GM12864 (cell line): ENCODE measurements at regions not wholly inside any gene's neighbourhood (a gene's known extent, or its start where the extent isn't known, plus 50 kb on each side); places are given as distances from the start of the nearest gene placed in this dataset.

Source experiments
- DNase-seq: peaks from one replicate; pipeline ENCODE4 v3.0.0-alpha.2; 2011; ENCODE audit warnings: low read depth
- H3K4me3 ChIP-seq: 2 replicates; pipeline ENCODE4 v1.5.1; 2011; ENCODE audit warnings: mild to moderate bottlenecking, low read depth, low read length, control low read depth
- TF ChIP-seq, protein P1 (sequence below): IDR thresholded peaks from 2 replicates; pipeline ENCODE4 v1.5.1; 2011; ENCODE audit warnings: low read depth, mild to moderate bottlenecking, moderate library complexity, low read length, control low read depth, inconsistent platforms; ENCODE audit errors: missing control alignments

DNA sequence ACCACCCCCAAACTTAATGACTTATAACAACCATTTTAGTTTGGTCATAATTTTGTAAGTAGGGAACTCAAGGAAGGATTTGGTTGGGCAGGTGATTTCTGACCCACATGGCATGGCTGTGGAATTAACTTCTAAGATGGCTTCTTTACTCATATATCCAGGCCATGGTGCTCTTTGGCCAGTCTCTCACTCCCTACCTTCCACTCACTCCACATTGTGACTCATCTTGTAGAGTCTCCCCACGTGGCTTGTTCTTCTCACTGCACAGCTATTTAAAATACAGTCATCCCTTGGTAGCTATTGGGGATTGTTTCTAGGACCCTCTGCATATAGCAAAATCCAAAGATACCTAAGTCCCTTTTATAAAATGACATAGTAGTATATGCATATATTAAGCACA, 76.6 kb upstream of the MAST4 start:
- no peak overlapping the region for H3K4me3 ChIP-seq
- TF ChIP-seq, protein P1, sequence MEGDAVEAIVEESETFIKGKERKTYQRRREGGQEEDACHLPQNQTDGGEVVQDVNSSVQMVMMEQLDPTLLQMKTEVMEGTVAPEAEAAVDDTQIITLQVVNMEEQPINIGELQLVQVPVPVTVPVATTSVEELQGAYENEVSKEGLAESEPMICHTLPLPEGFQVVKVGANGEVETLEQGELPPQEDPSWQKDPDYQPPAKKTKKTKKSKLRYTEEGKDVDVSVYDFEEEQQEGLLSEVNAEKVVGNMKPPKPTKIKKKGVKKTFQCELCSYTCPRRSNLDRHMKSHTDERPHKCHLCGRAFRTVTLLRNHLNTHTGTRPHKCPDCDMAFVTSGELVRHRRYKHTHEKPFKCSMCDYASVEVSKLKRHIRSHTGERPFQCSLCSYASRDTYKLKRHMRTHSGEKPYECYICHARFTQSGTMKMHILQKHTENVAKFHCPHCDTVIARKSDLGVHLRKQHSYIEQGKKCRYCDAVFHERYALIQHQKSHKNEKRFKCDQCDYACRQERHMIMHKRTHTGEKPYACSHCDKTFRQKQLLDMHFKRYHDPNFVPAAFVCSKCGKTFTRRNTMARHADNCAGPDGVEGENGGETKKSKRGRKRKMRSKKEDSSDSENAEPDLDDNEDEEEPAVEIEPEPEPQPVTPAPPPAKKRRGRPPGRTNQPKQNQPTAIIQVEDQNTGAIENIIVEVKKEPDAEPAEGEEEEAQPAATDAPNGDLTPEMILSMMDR, result no peak
- no peak for DNase-seq

DNA sequence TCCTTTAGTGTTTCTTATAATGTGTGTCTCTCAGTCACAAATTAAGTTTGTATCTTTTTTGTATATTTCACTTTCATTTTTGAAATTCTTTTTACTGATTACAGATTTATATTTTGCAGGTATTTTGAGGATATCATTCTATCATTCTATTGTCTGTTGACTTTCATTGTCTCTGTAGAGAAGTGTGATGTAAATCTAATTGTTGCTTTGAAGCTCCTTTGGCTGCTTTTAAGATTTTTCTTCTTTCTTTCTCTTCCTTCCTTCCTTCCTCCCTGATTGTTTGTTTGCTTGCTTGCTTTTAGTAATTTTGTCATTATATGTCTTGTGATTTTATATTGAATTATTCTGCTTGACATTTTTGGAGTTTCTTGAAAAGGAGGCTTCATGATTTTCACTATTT, 75.3 kb upstream of the MAST4 start:
- TF ChIP-seq, protein P1, result no peak
- H3K4me3 ChIP-seq, result no peak overlapping the region
- DNase-seq, result no peak

DNA sequence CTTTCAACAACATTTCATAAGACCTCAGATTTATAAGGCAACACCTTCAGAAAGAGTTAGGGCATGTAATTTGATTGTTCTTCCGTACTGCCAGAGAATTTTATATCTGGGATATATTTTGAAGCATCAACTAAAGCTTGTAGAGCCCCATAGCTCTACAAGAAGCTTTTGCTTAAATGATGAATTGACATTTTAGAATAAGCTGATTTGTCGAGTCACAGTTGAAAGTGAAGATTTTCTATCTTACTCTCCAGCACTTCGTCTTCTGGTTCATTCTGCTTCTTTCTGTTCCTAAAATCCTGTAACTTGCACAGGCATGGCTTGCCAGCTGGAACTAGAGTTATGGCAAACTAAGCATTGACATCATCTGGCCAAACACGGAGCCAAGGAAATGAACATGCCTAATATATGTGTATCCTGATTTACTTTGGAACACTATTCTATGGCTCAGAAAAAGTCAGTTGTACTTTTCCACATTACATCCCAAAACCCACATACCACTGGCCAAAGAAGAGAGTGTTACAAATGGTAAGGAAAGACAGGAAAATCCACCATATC, 68.6 kb upstream of the MAST4 start:
- H3K4me3 ChIP-seq, result no peak overlapping the region
- DNase-seq, result no peak
- TF ChIP-seq, protein P1, result no peak

DNA sequence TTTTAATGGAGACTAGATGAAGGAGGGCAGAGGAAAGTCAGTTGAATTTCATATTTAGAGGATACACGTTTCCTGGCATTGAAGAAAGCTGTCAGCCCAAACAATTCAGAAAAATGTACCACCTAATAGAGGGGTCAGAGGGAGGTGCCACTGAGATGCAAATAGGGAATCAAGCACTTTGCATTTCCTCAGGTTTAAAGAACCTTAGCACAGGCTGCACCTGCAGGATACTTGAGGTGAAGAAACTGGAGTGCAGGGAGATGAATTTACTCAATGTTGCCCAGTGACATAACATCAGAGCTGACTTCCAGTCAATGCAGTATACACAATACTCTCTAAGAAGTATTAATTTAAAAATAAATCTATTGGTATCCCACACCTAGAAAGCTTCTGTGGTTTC, 67.0 kb upstream of the MAST4 start:
- TF ChIP-seq, protein P1, result no peak
- H3K4me3 ChIP-seq, result no peak overlapping the region
- no peak for DNase-seq

DNA sequence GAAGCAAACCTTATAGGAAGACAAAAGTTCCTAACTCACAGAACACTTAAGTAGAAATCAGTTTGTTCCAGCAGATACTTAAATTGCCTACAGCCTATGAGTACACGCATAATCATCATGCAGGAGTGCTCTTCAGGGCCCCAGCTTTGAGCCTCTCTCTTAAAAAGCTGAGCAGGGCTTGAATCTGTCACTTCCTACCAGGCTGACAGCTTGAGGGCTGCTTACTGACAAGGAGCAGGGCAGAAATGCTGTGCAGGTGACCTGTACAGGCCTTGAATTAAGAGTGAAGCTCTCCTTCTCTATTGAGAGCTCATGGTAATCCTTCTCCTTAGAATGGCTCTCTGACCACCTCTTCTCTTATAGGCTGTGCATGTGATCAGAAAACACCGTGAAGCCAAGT, 66.5 kb upstream of the MAST4 start:
- H3K4me3 ChIP-seq, result no peak overlapping the region

DNA sequence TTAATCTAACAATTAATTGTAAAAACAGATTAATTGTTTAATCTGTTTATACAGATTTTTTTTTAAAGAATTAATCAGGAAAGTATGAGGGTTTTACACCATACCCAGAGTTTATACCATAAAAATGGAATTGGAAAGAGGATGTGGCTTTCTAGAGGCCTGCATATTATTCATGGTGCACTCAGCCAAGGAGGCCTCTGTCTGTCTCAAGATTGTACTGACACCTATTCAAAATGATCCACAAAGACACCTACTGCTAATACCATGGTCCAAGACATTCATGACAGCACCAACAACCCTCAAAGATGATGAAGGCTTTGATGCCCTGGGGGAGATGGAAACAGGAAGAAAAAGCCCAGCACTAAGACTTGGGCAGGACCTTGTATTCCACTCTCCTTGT, 58.1 kb upstream of the MAST4 start:
- no peak for DNase-seq
- H3K4me3 ChIP-seq, result no peak overlapping the region
- TF ChIP-seq, protein P1, result no peak

More for the DNA sequence above, 66.5 kb upstream of the MAST4 start:
- DNase-seq, result no peak
- TF ChIP-seq, protein P1, result no peak

DNA sequence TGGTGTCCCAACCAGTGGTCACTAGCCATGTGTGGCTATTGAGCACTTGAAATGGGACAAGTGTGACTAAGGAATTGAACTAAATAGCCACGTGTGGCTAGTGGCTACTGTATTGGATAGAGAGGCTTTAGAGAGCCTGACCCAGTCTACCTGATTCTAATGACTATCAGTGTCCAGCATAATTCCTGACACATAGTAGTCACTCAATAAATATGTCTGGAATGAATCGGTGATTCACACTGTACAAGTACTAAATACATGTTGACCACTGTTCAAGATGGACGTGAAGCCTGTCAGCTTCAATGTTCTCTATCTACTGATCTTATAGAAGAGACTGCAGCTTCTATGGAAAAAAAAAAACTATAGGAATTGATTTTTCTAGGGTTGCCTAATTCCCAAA, 57.7 kb upstream of the MAST4 start:
- TF ChIP-seq, protein P1, result no peak
- no peak for DNase-seq
- H3K4me3 ChIP-seq, result no peak overlapping the region
